GM18867 (cell line): ENCODE measurements at regions not wholly inside any gene's neighbourhood (a gene's known extent, or its start where the extent isn't known, plus 50 kb on each side); places are given as distances from the start of the nearest gene placed in this dataset.
"Not testable (repeated sequence)": the region's sequence is repeated elsewhere in the genome, so short reads cannot be mapped to it uniquely, and the experiment has no call there.

Source experiments
- ATAC-seq: cut with Tn5 transposase; IDR thresholded peaks from one replicate; pipeline ENCODE4 v1.9.1; 2021; ENCODE audit warnings: mild to moderate bottlenecking, moderate library complexity; ENCODE audit not compliant: unreplicated experiment

DNA sequence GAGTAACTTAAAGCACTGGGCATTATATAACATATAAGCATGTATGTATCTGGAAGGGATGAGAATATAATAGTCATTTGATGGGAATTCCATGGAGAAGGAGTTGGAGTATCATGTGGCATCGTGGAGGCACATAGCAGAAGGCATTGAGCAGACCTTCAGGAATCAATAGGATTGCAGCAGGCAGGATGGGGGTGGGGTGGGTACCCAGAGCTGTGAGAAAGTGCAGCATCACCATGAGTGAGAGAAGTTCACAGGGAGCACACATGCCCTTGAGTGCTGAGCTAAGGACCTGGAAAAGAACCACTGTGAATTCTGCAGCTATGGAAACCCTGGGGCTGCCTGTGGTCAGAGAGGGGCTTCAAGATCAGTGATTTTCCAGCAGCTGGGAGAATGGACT, 57.3 kb downstream of the MED10 start:
- no peak for ATAC-seq

DNA sequence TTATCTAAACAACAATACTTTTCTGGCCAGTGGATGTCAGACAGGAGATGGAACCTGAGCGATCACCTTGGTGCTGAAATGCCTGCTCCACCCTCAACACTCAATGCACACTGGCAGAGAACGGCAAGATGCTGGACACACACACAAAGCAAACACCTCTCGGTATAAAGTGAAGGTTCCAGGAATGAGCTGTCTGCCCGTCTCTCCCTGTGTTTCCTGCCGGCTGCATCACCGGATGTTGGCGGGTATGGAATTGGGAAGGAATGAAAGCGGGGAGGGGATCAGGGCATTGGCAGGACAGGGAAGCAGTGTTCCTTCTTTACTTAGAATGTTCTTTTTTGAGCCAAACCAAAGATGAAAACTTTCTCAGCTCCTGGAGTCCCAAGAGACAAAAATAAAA, 59.2 kb downstream of the MED10 start:
- ATAC-seq, result no peak

DNA sequence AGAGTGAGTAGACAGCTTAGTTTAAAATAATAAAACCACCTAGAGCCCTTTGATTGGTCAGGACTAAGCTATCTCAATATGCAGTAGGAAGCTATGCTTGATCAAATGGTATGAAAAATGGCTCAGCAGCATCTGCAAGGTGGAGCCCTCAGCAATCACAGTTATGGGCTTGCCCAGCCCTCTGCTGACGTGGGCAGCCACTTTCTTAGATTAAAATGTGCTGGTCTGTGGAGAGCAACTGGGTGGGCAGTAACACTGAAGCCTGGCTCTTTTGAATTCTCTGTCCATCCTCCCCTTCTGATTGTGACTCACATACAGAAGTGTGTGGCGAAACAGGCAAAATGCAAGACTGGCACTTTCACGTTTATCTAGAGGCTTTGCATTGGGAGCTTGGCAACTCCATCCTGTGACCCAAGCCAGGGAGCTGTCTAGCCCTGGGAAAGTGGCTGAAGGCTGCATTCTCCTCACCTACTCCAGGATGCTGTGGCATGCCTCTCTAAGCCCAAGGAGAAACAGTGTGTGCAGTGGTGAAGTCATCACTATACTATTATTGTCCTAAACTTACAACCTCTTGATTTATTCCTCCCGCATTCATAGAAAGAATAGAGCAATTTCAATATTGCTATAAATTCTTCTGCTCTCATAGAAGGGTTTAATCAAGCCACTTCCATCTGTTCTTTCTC, 61.1 kb downstream of the MED10 start:
- ATAC-seq, result no peak

DNA sequence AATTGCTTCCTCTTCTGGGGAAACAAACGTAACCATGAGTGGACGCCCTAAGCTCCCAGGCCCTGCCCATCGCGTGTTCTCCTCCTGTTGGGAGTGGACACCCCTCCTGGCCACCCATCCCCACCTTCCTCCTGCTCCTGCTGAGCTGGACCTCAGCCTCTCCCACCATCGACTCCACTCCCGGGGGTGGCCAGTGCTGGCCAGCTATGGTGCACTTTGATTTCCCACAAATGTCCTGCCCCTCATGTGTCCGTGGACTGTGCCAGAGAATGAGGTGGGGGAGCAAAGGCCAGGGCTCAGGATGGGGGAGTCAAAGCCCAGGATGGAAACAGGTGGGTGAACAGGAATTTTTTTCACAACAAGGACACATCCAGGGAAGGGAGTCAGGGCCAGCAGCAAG, 62.8 kb downstream of the MED10 start:
- no peak for ATAC-seq

DNA sequence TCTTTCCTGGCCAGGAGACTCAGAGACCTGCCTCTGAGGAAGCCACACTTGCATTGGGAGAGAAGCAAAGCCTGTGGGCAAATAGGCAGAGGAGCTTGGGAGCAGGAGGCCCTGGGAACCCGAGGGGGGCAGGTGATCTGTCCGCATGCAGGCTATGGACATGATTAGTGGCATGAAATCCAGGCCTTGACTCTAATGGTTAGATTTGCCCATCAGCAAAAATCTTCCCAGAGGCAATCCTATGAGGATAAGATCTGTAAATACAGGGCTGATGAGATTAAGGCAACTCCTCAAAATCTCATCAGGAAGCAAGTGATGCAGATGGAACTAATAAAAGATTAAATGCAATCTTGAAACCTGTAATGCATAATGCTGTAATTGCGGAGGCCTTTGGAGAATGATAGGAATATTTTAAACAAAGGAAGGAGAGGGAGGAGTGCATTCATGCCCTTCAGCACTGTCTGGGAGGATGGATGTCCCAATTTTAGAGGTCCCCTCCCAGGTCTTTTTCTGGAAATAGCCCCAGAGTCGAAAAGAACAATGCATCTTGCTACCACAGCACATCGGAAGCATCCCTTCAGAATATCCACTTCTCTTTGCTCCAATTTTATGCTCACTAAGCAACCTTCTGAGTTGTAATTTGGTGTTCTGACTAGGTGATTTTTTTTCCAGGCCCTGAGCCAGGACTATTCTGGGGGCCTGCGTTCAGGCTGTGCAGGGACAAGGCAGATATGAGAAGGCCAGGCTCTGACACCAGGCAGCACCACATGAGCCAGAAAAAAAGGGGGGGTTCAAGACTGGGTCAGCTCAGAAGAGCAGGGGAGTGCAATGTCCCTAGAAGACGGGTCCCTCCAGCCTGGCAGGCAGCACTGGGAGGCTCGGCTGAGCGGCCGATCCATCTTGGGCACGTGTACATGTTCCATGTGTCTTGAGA, 66.5 kb downstream of the MED10 start:
- no peak for ATAC-seq

DNA sequence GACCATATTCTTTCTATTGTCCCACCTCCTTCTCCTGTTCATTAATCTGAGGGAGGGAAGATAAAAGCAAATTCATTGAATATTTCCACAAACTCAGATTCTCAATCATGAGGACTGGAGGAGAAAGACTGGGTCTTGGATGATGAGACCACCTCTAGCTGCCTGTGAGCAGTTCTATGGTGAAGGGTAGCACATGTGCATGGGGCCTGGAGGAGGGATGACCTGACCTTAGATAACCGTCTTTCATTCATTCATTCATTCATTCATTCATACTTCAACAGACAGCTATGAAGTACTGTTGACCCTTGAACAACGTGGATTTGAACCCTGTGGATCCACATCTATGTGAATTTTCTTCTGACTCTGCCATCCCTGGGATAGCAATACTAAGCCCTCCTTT, 68.4 kb downstream of the MED10 start:
- no peak for ATAC-seq

DNA sequence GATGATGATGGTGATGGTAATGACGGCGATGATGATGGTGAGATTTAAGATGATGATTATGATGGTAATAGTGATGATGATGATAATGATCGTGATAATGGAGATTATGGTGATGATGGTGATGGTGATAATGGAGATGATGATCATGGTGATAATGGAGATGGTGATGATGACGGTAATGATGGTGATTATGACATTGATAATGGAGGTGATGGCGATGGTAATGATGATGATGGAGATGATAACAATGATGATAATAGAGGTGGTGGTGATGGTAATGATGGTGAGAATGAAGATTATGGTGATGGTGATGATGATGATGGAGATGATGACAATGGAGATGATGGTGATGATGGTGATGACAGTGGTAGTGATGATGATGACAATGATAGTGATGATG, 69.7 kb downstream of the MED10 start:
- ATAC-seq, result no peak

DNA sequence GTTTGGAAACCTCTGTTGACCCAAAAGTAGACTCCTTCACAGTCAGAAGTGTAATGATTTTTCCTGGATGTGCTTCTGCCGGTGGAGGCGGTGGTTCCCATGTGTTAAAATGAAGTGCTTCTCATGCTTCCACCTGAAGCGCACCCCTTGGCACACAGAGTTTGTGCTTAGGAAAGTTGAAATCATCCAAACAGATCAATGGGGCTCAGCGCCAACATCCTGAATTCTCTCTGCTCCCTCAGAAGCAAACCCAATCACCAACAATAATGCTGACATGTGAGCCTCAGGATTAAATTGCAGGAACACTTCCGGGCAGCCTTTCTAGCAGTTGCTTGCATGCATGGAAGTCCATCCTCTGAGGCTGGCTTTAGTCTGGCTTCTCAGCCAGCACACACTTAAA, 71.0 kb downstream of the MED10 start:
- ATAC-seq, result no peak

DNA sequence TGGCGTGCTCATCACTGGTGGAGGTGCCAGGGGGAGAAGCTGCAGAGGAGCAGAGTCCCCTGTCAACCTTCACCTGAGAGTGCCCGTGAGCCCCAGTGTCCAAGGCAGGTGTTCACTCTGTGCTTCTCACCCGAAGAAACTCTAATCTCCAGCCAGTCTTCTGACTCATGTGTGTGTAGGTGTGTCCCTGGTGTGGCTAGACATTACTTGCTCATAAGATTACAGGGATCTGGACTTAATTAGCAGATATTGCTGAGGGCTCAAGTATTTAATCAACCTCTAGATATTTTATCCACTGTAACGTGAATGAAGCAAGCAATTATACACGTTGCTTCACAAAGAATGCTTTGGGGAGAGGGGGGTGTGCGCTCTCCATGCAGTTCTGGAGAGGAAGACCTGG, 72.5 kb downstream of the MED10 start:
- ATAC-seq, result no peak

DNA sequence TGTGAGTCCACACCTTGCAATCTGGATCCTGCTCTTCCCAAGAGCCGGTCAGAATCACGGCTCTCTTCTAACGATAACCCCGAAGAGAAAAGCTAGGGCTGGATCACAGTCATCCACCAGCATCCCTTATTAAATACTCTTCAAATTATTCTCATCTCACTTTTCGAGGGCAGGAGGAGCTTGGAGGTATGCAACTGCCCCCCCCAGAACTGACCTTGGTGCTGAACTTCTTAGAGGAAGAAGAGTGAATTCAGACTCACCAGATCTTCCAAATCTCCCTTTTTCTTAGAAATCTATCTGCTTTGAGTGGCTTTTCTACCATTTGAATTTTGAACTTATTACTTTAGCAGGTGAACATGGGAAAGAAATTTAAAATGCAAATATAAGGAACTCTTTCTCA, 75.7 kb downstream of the MED10 start:
- ATAC-seq, result no peak

DNA sequence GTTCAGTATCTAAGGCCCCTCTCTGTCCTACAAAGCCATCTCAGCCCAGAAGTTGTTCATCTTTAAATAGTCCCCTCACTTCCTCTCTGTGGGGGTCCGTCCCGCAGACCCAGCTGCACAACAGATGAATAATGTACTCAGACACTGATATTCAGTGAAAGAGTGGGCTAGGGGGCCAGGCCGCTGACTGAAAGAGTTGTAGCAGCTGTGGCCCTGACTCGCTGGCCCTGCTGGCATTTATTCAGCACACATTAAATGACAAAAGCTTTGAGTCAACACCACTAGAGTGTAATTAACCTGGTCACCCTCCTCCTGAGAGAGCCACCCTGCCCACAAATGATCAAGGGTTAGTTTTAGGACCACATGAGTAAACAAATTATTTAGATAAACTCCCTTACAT, 76.3 kb downstream of the MED10 start:
- no peak for ATAC-seq

DNA sequence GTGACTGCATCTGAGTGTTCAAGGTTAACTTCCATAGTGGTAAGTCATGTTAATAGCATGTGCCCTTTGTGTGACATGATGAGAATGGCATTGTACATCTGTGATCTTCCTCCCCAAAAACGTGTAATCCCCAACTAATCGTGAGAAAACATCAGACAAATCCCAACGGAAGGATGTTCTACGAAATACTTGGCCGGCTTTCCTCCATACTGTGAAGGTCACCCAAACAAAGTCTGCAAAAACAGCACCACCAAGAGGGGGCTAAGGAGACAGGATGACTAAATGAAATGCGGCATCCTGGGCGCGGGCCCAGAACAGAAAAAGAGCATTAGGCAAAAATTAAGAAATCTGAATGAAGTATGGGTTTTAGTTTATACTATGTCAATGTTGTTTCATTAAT, 81.8 kb downstream of the MED10 start:
- no peak for ATAC-seq

DNA sequence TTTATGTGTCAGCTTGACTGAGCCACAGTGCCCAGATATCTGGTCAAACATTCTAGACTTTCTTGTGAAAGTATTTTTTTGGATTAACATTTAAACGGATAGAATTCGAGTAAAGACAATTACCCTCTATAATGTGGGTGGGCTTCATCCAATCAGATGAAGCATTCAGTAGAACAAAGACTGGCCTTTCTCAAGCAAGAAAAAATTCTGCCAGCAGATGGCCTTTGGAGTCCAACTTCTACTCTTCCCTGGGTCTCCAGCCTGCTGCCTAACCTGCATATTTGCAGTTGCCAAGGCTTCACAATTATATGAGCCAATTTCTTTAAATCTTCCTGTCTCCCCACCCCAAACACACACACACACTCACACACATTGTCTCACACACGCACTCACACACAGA, 86.4 kb downstream of the MED10 start:
- ATAC-seq, result no peak

DNA sequence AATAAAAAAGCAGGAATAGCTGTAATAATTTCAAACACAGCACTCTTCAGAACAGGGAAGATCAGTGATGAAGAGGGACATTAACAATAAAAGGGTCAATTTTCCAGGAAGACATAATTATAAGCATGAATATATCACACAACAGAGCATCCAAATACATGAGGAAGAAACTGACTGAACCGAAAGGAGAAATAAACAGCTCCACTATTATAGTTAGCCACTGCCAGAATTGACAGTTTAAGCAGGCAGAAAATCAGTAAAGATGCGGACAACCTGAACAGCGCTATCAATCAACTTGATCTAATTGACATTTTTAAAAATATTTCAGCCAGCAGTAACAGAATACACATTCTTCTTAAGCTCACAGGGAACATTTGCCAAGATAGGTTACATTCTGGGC, 89.1 kb downstream of the MED10 start:
- no peak for ATAC-seq

DNA sequence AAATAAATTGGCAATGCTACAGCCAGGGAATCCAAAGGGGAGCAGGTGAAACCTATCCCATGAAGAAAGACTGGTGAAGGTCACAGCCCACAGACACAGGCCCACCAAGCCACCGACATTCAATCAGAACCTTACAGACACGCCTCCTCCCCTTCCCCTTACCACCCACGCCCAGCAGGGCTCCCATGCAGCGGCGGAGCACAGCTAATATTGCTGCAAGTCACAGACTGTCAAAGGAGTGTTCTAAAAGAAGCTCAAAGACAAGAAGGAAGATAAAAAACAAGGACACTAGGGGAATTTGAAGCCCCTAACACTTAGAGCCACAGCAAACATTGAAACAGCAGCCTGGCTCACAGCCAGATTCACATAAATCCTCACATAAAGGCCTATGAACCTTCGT, 91.2 kb downstream of the MED10 start:
- ATAC-seq, result no peak

DNA sequence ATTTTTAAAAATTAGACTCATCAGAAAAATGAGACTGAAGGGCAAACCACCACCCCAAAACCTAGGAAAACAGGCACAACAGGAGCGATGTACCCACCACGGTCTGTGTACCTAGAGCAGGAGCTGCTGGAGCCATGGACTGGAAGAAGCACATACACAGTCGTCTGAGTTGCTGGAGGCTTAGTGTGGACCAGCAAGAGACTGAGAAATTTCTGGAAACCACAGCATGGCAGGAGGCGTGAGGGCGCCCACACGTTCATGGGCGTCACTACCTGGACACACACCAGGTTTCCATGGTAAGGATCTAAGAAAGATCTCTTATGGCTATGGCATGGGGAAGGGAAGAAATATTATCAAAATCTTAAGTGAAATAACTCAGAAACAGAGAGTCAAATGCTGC, 91.9 kb downstream of the MED10 start:
- ATAC-seq, result no peak

DNA sequence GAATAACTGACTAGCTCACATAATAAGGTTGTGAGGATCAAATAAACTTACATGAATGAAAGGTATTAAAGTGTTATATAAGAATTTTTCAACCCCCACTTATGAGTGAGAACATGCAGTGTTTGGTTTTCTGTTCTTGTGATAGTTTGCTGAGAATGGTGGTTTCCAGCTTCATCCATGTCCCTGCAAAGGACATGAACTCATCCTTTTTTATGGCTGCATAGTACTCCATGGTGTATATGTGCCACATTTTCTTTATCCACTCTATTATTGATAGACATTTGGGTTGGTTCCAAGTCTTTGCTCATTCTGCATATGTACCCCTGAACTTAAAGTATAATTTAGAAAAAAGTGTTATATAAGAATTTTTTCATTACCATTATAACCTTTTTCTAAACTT, 93.9 kb downstream of the MED10 start:
- not testable (repeated sequence) for ATAC-seq

DNA sequence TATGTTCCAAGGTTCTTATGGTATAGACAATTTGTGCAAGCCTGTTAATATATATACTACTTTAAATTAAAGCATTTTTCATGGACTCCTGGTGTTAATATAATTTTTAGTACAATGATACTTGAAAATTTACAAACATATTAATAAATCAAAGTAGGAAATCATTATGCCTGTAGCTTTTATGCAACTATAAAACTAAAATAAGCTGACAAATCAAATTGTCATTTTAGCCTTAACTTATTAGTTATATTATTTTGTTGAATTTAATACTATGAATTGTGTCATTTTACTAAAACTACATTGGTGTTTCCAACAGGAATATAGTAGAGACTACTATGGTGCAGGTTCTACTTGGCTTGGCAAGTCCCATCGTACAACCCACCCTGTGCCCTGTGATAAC, 96.0 kb downstream of the MED10 start:
- ATAC-seq, result no peak

DNA sequence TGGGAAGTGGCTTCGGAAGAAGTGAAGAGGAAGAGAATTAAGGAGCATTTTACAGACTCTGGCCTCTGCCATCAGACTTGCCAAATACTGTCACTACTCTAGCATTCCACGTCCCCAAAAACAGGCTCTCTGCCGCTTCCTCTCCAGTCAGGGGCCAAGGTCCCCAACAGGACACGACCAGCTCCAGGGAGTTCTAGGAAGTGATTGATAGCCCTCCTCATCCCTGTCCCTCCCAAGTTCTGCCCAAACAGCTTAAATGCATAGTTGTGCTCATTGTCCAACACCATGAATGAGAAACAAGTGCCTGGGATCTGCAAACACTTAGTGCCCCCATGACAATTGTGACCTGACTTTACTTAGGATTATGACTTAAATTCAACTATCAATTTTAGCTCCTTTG, 96.5 kb downstream of the MED10 start:
- no peak for ATAC-seq

DNA sequence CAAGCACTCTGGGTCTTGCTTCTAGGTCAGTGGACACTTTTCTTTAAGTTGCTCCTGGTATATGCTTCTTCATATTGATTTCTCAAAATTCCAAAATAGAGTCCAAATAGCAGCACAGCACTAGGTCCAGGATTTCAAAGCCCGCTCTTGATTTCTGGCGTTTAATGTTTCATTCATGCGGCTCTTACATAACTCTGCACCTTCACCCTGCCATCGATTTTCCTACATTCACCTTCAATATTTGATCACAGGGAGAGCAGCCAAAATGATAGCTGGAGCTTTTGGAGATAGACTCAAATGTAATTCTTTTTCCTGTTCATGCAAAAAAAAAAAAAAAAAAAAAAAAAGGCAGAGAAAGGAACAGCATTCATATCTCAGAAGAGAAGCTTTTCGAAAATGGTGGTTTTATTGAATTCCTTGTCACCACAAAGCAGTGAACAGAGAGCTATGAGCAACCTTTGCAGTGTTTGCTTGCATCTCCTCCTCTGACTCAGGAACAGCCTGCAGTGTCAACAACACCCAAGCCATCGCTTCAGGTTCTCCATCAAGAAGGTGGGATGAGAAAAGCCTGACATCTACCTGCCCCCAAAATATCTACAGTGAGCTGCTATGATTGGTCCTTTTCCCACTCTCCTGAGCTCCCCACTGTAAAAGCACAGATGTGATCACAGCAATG, 97.8 kb downstream of the MED10 start:
- ATAC-seq, result no peak

DNA sequence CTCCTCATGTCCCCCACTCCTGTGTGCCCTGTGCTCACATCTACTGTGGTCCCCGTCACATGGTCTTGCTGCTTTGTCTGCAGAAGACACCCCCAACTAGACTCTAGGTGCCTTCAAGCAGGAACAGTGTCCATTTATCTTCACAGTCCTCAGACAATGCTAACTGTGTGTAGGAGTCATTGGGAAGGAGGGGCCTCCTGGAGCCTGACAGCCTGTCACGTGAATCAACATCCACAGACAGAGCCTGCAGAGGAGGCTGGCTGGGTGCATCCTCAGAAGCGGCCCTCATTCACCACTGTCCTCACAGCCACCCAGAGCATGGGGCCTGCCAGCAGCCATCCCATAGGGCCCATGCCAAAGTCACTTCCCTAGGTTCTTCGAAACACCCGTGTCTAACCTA, 98.7 kb downstream of the MED10 start:
- ATAC-seq, result no peak
